NCI-H82 treated with DMSO at 0.1 percent for 48 hours (cell line): ENCODE measurements at regions not wholly inside any gene's neighbourhood (a gene's known extent, or its start where the extent isn't known, plus 50 kb on each side); places are given as distances from the start of the nearest gene placed in this dataset.

ENCODE experiments used
- DNase-seq: peaks from one replicate; lab custom pipeline; 2025; ENCODE audit not compliant: unreplicated experiment; lab: John Stamatoyannopoulos, UW

- no peak for DNase-seq
Observed at GRCh38 chr7:27362026-27362425, 119.4 kb downstream of the EVX1 start.

GRCh38 chr7:27364344-27364758 is 121.7 kb downstream of the EVX1 start:
- no peak for DNase-seq

GRCh38 chr7:27367179-27367932 is 124.8 kb downstream of the EVX1 start:
- no peak for DNase-seq

- no peak for DNase-seq
Observed at GRCh38 chr7:27367933-27368549, 125.4 kb downstream of the EVX1 start.

- DNase-seq, result no peak
Observed at GRCh38 chr7:27374958-27375841, 132.6 kb downstream of the EVX1 start.

- no peak for DNase-seq
Observed at GRCh38 chr7:27375958-27376357, 133.4 kb downstream of the EVX1 start.

GRCh38 chr7:27377988-27378387 is 135.4 kb downstream of the EVX1 start:
- DNase-seq, result no peak

- no peak for DNase-seq
Observed at GRCh38 chr7:27382307-27382706, 139.7 kb downstream of the EVX1 start.

- no peak for DNase-seq
Observed at GRCh38 chr7:27386581-27386980, 144.0 kb downstream of the EVX1 start.

- no peak for DNase-seq
Observed at GRCh38 chr7:27387864-27388263, 145.3 kb downstream of the EVX1 start.

- no peak for DNase-seq
Observed at GRCh38 chr7:27388561-27388960, 146.0 kb downstream of the EVX1 start.

- no peak for DNase-seq
Observed at GRCh38 chr7:27389496-27389895, 146.9 kb downstream of the EVX1 start.

GRCh38 chr7:27392477-27392876 is 149.9 kb downstream of the EVX1 start:
- DNase-seq, result no peak

GRCh38 chr7:27394871-27395270 is 152.3 kb downstream of the EVX1 start:
- no peak for DNase-seq

GRCh38 chr7:27395626-27396025 is 153.0 kb downstream of the EVX1 start:
- DNase-seq, result no peak

GRCh38 chr7:27397503-27397902 is 154.9 kb downstream of the EVX1 start:
- DNase-seq, result no peak

- no peak for DNase-seq
Observed at GRCh38 chr7:27398851-27399250, 156.2 kb downstream of the EVX1 start.

- DNase-seq, result no peak
Observed at GRCh38 chr7:27399791-27400567, 157.4 kb downstream of the EVX1 start.

- no peak for DNase-seq
Observed at GRCh38 chr7:27405780-27406179, 163.2 kb downstream of the EVX1 start.

GRCh38 chr7:27409311-27409710 is 166.7 kb downstream of the EVX1 start:
- DNase-seq, result no peak

GRCh38 chr7:27409776-27410175 is 167.2 kb downstream of the EVX1 start:
- no peak for DNase-seq
